SH-SY5Y (cell line): ENCODE measurements at regions not wholly inside any gene's neighbourhood (a gene's known extent, or its start where the extent isn't known, plus 50 kb on each side); places are given as distances from the start of the nearest gene placed in this dataset.

Experiments
- GATA2 ChIP-seq: IDR thresholded peaks from 2 replicates; pipeline ENCODE4 v1.6.1; 2011; ENCODE audit warnings: mild to moderate bottlenecking, low read depth, low read length
- GATA3 ChIP-seq: IDR thresholded peaks from 2 replicates; pipeline ENCODE4 v1.6.1; 2011; ENCODE audit warnings: low read depth, mild to moderate bottlenecking, low read length, moderate library complexity

DNA sequence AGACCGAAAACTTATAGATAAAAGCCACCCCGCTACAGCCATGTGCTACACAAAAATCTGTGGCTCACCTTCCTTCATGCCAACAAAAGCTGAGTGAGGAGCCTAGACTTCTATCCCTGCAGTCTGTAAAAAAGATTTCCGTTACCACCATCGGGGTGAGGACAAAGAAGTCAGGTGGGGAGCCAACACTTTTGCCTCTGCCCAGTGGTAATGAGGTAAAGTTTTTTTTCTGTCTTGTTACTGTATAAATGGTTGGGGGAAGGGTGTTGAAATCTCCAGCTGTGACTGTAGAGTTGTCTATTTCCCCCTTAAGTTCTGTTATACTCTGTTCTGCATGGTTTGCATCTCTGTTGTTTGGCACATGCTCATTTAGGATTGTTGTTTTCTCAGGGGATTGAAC lies 707.8 kb downstream of the FLRT2 start:
- TF ChIP-seq GATA2: no peak
- TF ChIP-seq GATA3: no peak
